ENCODE measurements at regions not wholly inside any gene's neighbourhood (a gene's known extent, or its start where the extent isn't known, plus 50 kb on each side); places are given as distances from the start of the nearest gene placed in this dataset.
"Not testable (repeated sequence)": the region's sequence is repeated elsewhere in the genome, so short reads cannot be mapped to it uniquely, and the experiment has no call there.

DNA sequence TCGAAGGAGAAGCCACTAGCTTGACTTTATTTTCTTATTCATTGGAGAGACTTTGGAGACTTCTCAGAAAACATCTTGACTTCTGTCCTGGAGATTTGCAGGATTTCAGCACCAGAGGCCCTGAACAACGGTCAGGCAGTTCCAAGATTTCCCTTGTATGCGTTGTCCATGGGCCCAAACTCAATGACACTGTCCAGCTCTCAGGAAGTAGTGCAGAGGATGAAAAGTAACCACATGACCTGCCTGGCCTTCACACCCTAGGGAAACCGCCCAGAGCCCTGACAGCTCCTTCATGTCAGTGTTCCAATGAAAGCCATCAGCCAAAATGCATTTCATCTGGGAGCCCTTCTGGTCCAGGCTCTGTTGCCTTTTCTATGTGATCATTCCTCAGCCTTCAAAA lies 214.1 kb downstream of the BLID start:
- no peak for TF ChIP-seq POLR2AphosphoS5 (IDR thresholded peaks at IDR 0.05; ENCODE audit: low read depth, low read length)
- TF ChIP-seq CTCF (IDR thresholded peaks at IDR 0.05) = no peak
- no peak for TF ChIP-seq SIN3A (IDR thresholded peaks at IDR 0.05; ENCODE audit: borderline replicate concordance, insufficient read depth, low read depth, low read length)
- TF ChIP-seq TCF7L2 (IDR thresholded peaks at IDR 0.05; ENCODE audit: low read depth, low read length) = no peak
- no peak for TF ChIP-seq REST (IDR thresholded peaks at IDR 0.05; ENCODE audit: insufficient read depth in 1 of 2, low read depth in 2 of 2, low read length in 1 of 2)
- no peaks in the 10 kb centered on the region for H3K4me1 ChIP-seq (ENCODE audit: control insufficient read depth, insufficient read depth, low read length)
- no peak overlapping the region for H3K4me3 ChIP-seq (ENCODE audit: low read depth in 2 of 2, low read length in 2 of 2)
- ATAC-seq = no peak
- intact Hi-C loops (cut with micrococcal nuclease; ENCODE audit: unreplicated experiment) (no loop called here), in situ Hi-C loops (cut with HindIII; ENCODE audit: low pct_unique_long_range_greater_than_20kb, low sequenced_read_pairs) (no loop called here)
- no peak for DNase-seq (ENCODE audit: low read depth, low spot score)
- no peaks in the 10 kb centered on the region for H3K9me3 ChIP-seq (ENCODE audit: control insufficient read depth, insufficient read depth, low read depth, low read length)
- POLR2A ChIA-PET = no interaction called here
- H3K27me3 ChIP-seq (ENCODE audit: control insufficient read depth, insufficient read depth, low read length) = 0 out of 2 replicates have a peak, but pooled peaks cover 2% of the 10 kb centered on the region
- H3K36me3 ChIP-seq (ENCODE audit: control insufficient read depth, insufficient read depth, low read length) = no peaks in the 10 kb centered on the region
- CTCF ChIA-PET = no interaction called here
- H3K27ac ChIP-seq (ENCODE audit: low read length) = no peak overlapping the region
- BruUV-seq (replicated peaks) = no TSS peak

- H3K9me3 ChIP-seq (ENCODE audit: control insufficient read depth, insufficient read depth, low read depth, low read length); H3K4me1 ChIP-seq (ENCODE audit: control insufficient read depth, insufficient read depth, low read length); H3K27ac ChIP-seq (ENCODE audit: low read length); DNase-seq (ENCODE audit: low read depth, low spot score); H3K4me3 ChIP-seq (ENCODE audit: low read depth in 2 of 2, low read length in 2 of 2); in situ Hi-C loops (cut with HindIII; ENCODE audit: low pct_unique_long_range_greater_than_20kb, low sequenced_read_pairs); POLR2A ChIA-PET; H3K36me3 ChIP-seq (ENCODE audit: control insufficient read depth, insufficient read depth, low read length); H3K27me3 ChIP-seq (ENCODE audit: control insufficient read depth, insufficient read depth, low read length); BruUV-seq (replicated peaks); CTCF ChIA-PET; ATAC-seq; intact Hi-C loops (cut with micrococcal nuclease; ENCODE audit: unreplicated experiment): not testable (repeated sequence)
Measured at GRCh38 chr11:121901417-121901816, 214.6 kb downstream of the BLID start.

DNA sequence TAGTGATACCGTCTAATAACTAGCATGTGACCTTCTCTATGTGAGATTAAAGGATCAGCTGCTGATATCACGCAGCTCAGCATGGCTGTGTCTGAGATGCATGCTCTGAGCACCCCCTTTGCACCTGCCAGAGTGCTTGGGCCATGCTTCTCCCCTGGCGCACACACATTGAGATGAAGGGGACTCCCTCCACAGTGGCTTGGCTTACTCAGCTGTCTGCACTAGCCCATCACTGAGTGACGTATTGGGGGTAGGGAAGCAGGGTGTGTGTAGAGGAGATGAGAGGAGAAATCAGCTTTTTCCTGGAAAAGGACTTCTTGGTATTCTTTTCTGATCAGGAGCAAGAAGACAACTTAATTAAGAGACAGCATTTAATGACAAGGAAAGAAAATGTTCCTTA lies 216.5 kb downstream of the BLID start:
- ChIA-PET CTCF (no interaction called here), POLR2A (no interaction called here)
- in situ Hi-C loops (cut with HindIII; ENCODE audit: low pct_unique_long_range_greater_than_20kb, low sequenced_read_pairs) = no loop called here
- intact Hi-C loops (cut with micrococcal nuclease; ENCODE audit: unreplicated experiment) = no loop called here
- no peaks in the 10 kb centered on the region for H3K36me3 ChIP-seq (ENCODE audit: control insufficient read depth, insufficient read depth, low read length)
- H3K27ac ChIP-seq (ENCODE audit: low read length) = no peak overlapping the region
- no peaks in the 10 kb centered on the region for H3K9me3 ChIP-seq (ENCODE audit: control insufficient read depth, insufficient read depth, low read depth, low read length)
- H3K27me3 ChIP-seq (ENCODE audit: control insufficient read depth, insufficient read depth, low read length) = 0 out of 2 replicates have a peak, but pooled peaks cover 2% of the 10 kb centered on the region
- no TSS peak for BruUV-seq (replicated peaks)
- H3K4me1 ChIP-seq (ENCODE audit: control insufficient read depth, insufficient read depth, low read length) = no peaks in the 10 kb centered on the region
- no peak for TF ChIP-seq POLR2AphosphoS5 (IDR thresholded peaks at IDR 0.05; ENCODE audit: low read depth, low read length)
- TF ChIP-seq CTCF (IDR thresholded peaks at IDR 0.05) = no peak
- no peak for TF ChIP-seq SIN3A (IDR thresholded peaks at IDR 0.05; ENCODE audit: borderline replicate concordance, insufficient read depth, low read depth, low read length)
- TF ChIP-seq TCF7L2 (IDR thresholded peaks at IDR 0.05; ENCODE audit: low read depth, low read length) = no peak
- TF ChIP-seq REST (IDR thresholded peaks at IDR 0.05; ENCODE audit: insufficient read depth in 1 of 2, low read depth in 2 of 2, low read length in 1 of 2) = no peak
- DNase-seq (ENCODE audit: low read depth, low spot score) (no peak), ATAC-seq (no peak)
- H3K4me3 ChIP-seq (ENCODE audit: low read depth in 2 of 2, low read length in 2 of 2) = no peak overlapping the region

All from Panc1 (cell line).